Stimulated activated CD8-positive, alpha-beta memory T cell treated with anti-CD3 and anti-CD28 coated beads, Interleukin-7, amount 100 ng/mL, for 24 hours (primary cell): ENCODE measurements at regions not wholly inside any gene's neighbourhood (a gene's known extent, or its start where the extent isn't known, plus 50 kb on each side); places are given as distances from the start of the nearest gene placed in this dataset.

ENCODE experiments used
- DNase-seq: peaks from one replicate; pipeline ENCODE4 v3.0.0-alpha.2; 2020; ENCODE audit warnings: low read depth

- no peak for DNase-seq
Measured at GRCh38 chr20:57847104-57847503, 137.3 kb upstream of the PMEPA1 start.

DNA sequence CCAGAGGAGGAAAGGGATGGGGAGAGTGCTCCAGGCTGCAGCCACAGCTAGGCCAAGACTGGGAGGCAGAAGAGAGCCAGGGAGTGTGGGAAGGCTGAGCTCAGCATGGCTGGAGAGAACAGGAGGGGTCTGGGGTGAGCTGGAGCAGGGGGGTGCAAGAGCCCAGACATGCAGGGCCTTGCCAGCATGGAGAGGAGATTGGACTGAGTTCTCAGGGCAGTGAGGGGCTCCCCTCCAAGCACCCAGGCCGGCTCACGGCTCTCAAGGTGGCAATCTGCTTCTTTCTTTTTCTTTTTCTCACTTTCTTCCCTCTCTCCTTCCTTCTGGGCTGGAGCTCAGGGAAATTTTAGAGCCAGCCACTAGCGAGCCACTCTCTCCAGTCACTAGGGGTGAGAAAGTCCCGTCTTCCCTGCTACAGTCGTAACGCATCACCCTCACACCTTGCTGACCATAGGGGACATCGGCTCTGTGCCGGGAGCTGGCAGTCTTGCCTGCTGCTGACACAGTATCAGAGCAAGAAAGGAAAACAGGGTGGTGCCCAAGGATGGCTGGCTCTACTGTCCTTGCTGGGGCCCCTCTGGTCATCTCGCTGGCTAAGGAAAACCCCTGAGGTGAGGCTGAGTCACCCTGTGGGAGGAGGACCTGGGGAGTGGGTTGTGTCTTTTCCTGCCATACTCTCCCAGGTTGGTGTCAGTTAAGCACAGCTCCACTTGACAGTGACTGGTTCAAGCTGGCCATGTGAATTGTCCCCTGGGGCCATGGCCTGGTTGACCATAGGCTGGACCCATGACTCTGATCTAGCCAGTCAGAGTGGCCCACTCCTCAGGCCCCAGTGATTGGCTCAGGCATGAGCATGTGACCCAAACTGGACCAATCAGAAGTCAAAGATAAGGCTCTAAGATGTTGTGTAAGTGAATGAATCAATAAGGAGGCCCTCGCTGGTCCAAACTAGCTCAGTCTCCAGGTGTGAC lies 135.1 kb upstream of the PMEPA1 start:
- DNase-seq, result no peak

DNA sequence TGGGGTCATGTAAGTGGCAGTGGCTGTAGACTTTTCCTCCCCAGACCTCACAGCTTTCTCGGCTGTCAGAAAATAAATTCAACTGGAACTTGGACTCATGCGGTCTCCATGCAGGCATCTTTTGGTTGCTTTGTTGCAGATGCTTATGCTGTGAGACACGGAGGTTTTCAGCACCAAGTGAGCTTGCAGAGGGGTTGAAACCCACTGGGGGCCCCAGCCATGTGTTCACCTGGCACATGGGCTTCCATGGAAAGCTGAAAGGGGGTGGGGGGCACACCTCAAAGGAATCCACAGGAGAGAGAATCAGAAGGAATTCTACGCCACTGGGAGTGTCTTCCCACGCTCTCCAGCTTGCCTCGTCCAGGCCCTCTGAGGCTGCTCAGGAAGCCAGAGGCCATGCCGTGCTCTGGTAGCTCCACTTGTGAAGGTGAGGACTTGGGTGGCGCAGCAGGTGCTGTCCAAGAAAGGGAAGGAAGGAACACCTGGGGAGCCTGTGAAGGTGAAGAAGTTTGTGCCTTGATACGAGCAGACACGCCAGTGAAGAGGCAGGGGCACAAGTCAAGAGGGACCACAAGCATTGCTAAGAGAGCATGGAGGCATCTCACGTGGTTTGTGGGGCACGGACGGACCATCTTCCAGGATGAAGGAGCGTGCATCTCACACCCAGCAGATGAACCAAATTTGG lies 134.3 kb upstream of the PMEPA1 start:
- no peak for DNase-seq

DNA sequence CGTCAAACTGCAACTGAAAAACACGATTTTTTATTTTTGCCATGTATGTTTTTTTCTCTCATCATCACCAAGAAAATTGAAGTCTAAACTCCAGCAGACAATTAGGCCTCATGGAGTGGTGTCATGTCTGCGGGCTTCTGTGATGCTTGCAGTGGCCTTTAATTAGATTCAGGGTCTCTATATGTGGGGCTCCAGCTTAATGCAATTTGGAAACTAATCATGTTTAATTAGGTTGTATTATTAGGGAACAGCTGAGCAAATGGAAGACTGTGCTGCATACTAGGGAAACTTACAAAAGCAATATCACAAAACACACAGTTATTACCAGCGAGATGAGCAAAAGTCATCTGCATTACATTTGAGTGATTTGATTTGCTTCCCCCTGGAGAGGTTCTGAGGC lies 132.9 kb upstream of the PMEPA1 start:
- DNase-seq, result no peak

DNA sequence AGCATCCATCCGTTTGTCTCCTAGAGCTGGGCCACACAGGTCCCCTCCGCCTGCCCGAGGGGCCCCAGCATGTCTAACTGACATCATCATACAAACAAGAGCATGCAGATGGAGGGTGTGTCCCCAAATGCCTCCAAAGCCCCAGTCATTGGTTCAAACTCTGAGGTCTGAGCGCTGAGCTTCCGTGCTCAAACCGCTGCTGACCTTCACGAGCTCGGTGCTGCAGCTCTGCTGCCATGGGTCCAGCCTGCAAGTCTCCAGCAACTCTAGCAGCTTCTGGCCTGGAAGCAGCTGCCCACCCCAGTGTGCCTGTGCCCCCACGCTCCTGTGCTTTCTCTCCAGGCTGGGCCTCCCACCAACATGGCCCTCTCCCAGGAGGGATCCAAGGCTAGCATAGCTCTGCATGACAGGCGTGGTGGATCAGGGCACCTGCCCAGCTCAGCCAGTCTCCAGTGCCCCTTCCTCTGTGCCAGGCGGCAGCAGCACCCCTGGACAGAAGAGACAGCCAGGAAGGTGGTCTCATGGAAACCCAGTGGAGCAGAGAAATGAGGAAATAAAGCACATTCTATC lies 131.6 kb upstream of the PMEPA1 start:
- no peak for DNase-seq

GRCh38 chr20:57840504-57841296 lies 130.9 kb upstream of the PMEPA1 start:
- no peak for DNase-seq

GRCh38 chr20:57840066-57840465 lies 130.3 kb upstream of the PMEPA1 start:
- DNase-seq, result no peak

- no peak for DNase-seq
Measured at GRCh38 chr20:57838670-57839151, 128.9 kb upstream of the PMEPA1 start.

GRCh38 chr20:57837208-57838035 lies 127.6 kb upstream of the PMEPA1 start:
- DNase-seq, result no peak

GRCh38 chr20:57835588-57836455 lies 126.0 kb upstream of the PMEPA1 start:
- DNase-seq, result no peak

DNA sequence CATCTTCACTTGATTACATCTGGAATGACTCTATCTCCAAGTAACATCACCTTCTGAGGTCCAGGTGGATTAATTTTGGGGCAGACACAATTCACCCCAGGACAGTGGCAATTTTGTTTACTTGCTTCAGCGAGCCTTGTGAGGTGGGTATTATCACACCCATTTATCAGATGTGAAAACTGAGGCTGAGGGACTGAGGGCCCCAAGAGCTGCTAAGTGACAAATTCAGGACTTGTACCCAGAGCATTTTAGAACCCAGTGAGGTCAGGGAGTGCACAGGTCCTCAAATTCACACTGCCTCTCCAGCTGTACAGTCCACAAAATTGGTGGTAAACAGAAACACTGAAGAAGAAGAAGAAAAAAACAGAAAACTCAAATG lies 125.2 kb upstream of the PMEPA1 start:
- no peak for DNase-seq

- DNase-seq, result no peak
Measured at GRCh38 chr20:57834306-57835073, 124.7 kb upstream of the PMEPA1 start.

DNA sequence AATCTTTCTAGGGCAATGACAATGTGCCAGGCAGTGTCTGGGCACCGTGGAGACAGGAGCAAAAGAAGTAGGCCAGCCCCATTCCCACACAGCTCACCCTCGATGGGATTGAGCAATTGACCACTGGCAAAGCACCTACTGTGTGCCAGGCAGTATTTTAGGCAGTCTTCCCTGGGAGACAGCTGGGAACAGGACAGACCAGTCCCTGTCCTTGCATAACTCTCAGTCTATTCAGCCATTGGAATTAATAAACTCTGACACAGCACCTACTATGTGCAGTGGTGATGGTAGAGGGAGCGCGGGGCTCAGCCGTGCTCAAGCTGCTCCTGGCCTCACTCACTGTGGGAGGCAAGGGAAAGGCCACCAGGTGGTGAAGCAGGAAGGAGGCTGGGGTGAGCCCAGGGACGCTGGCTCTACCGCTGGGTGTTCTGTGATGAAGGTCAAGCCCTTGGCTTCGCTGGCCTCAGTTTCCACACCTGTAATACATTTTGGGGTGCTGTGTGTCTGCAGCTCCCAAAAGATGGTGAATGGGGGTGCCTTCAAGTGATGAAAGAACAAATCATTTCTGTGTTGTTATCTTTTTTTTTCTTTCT lies 122.3 kb upstream of the PMEPA1 start:
- no peak for DNase-seq

DNA sequence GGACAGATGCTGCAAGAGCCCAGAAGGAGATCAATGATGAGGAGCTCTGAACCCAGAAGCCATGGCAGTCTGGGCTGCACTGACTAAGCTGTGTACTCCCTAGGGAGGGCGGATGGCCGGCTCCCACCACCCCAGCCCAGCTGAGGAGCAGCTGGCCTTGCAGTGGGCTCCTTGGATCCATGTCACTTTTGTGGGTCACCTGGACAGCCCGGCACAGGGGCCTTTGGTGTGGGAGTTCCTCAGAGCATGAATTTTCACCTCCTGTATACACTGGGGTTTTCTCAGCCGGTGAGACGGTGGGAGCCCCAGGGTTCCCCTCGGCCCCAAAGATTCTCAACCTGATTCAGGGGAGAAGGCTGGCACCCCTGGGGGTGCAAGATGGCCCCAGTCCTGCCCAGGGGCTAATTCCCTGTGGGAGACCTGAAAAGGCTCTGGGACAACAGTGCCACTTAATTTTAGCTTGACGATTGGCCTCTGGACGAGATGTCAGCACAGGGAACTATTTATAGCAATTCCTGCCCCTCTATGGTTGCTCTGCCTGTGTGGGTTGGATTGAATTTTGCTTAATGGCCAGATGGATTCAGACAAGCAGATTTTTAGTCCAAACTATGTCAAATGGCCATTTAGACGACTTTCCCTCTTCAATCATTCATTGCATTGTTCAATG lies 121.6 kb upstream of the PMEPA1 start:
- no peak for DNase-seq

GRCh38 chr20:57830515-57830895 lies 120.7 kb upstream of the PMEPA1 start:
- no peak for DNase-seq

DNA sequence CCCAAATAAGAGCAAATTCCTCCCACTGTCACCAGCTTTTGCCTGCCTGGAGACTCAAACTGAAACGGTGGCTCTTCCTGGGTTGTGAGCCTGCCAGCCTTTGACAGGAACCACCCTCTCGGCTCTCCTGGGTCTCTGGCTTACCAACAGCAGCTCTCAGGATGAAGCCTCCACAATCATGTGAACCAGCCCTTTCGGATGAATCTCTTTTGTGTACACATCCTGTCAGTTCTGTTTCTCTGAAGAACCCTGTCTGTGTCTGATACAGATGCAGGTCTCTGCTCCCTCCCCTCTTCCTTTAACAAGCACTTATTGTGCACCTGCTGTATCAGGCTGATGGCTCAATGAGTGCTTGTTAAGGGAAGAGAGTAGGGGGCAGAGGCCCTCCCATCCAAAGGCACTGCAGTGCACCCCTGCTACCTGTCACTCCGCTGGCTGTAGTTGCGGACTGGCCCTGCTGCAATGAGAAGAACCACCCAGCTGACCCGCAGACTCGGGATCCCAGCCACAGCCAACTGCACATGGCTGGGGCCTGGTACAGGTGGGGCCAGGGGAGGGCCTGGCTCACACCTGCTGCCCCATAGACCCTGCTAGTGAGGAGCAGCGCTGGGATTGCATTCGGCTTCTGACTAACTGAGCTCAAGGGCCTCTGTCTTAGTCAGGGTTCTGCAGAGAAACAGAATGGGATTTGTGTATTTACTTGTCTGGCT lies 120.1 kb upstream of the PMEPA1 start:
- no peak for DNase-seq

DNA sequence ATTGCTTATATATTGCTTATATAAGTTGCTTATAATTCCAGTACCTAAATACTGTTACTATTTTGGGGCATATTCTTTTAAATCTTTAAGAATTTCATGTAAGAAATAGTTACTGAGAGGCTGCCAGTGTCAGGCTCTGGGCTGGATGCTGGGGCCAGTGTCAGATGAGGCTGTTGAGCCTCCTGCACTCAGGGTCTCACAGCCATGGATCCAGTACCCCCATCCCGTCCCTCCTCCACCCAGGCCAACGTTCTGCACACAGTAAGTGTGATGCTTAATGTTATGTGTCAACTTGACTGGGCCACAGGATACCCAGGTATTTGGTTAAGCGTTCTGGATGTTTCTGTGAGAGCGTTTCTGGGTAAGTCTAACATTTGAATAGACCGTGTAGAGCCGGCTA lies 119.5 kb upstream of the PMEPA1 start:
- DNase-seq, result no peak

- DNase-seq, result no peak
Measured at GRCh38 chr20:57828696-57829095, 118.9 kb upstream of the PMEPA1 start.
